SH-SY5Y (cell line): ENCODE measurements at regions not wholly inside any gene's neighbourhood (a gene's known extent, or its start where the extent isn't known, plus 50 kb on each side); places are given as distances from the start of the nearest gene placed in this dataset.

Experiments used
- GATA2 ChIP-seq: IDR thresholded peaks from 2 replicates; pipeline ENCODE4 v1.6.1; 2011; ENCODE audit warnings: mild to moderate bottlenecking, low read depth, low read length
- GATA3 ChIP-seq: IDR thresholded peaks from 2 replicates; pipeline ENCODE4 v1.6.1; 2011; ENCODE audit warnings: low read depth, mild to moderate bottlenecking, low read length, moderate library complexity

DNA sequence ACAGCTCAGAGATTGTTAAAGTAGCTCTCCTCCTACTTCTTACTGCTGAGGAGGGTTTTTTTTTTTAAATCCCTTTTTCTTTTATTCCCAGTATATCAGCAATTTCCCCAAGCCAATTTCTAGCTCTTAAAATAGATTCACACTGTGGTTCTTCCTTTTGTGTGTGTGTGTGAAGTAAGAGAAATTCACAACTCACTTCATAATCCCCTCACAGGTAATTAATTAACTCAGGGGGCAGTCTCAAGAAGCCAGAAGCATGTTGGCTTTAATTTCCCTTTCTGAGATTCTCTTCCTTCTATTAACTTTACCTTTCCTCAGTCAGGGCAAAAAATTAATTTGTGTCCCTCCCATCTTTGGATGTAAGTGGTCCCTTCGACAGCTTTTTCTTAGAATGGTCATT lies 71.0 kb upstream of the HMHB1 start:
- TF ChIP-seq GATA2 (no peak), GATA3 (no peak)
